Progenitor cell of endocrine pancreas (in vitro differentiated cells): ENCODE measurements at regions not wholly inside any gene's neighbourhood (a gene's known extent, or its start where the extent isn't known, plus 50 kb on each side); places are given as distances from the start of the nearest gene placed in this dataset.

Experiments used
- DNase-seq: peaks from one replicate; pipeline ENCODE4 v3.0.0; 2021; ENCODE audit warnings: low spot score; ENCODE audit not compliant: unreplicated experiment
- H3K27ac Mint-ChIP-seq: 2 replicates; pipeline ENCODE4 v1.8.0; 2021; ENCODE audit warnings: mild to moderate bottlenecking, moderate library complexity, mixed read lengths
- H3K27me3 Mint-ChIP-seq: 2 replicates; pipeline ENCODE4 v1.8.0; 2021; ENCODE audit warnings: mixed read lengths
- H3K36me3 Mint-ChIP-seq: 2 replicates; pipeline ENCODE4 v1.8.0; 2022; ENCODE audit warnings: mixed read lengths; ENCODE audit not compliant: insufficient read depth
- H3K4me1 Mint-ChIP-seq: 2 replicates; pipeline ENCODE4 v1.8.0; 2021; ENCODE audit warnings: low read depth, mixed read lengths
- H3K4me3 Mint-ChIP-seq: 2 replicates; pipeline ENCODE4 v1.8.0; 2021; ENCODE audit warnings: low read depth, mild to moderate bottlenecking, moderate library complexity, mixed read lengths
- H3K9me3 Mint-ChIP-seq: 2 replicates; pipeline ENCODE4 v1.8.0; 2021; ENCODE audit warnings: low read depth, mixed read lengths
- TF ChIP-seq, protein P1 (sequence below): fragments of 200-600 bp; sonication (generic); IDR thresholded peaks from one replicate; pipeline ENCODE4 v1.5.0; 2021; ENCODE audit warnings: antibody characterized with exemption, mild to moderate bottlenecking; ENCODE audit not compliant: unreplicated experiment

DNA sequence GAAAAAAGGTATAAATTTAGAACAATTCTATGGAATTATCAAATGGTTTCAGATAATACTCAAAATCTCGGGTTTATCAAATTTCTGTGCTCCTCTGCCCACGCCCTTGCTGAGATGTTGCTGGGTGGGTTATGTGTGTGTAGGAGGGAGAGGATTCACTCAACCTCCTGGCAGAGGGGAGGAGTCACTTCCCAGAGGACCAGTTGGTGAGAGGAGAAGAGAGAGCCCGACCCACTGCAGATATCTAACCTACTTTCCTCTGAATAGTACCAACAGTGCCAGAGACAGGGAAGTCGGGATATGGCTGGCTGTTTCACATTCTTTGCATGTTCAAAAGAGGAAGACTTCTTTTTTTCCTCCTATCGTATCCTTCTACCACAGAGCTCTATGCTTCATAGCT is 187.1 kb upstream of the MAN1A1 start:
- Mint-ChIP-seq H3K27me3 (peaks cover 11% of the 10 kb centered on the region), H3K4me1 (peaks cover under 1% of the 10 kb centered on the region), H3K4me3 (no peak overlapping the region), H3K36me3 (no peaks in the 10 kb centered on the region), H3K9me3 (no peaks in the 10 kb centered on the region), H3K27ac (no peak overlapping the region)
- TF ChIP-seq, protein P1, sequence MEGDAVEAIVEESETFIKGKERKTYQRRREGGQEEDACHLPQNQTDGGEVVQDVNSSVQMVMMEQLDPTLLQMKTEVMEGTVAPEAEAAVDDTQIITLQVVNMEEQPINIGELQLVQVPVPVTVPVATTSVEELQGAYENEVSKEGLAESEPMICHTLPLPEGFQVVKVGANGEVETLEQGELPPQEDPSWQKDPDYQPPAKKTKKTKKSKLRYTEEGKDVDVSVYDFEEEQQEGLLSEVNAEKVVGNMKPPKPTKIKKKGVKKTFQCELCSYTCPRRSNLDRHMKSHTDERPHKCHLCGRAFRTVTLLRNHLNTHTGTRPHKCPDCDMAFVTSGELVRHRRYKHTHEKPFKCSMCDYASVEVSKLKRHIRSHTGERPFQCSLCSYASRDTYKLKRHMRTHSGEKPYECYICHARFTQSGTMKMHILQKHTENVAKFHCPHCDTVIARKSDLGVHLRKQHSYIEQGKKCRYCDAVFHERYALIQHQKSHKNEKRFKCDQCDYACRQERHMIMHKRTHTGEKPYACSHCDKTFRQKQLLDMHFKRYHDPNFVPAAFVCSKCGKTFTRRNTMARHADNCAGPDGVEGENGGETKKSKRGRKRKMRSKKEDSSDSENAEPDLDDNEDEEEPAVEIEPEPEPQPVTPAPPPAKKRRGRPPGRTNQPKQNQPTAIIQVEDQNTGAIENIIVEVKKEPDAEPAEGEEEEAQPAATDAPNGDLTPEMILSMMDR, result no peak
- DNase-seq, result no peak

DNA sequence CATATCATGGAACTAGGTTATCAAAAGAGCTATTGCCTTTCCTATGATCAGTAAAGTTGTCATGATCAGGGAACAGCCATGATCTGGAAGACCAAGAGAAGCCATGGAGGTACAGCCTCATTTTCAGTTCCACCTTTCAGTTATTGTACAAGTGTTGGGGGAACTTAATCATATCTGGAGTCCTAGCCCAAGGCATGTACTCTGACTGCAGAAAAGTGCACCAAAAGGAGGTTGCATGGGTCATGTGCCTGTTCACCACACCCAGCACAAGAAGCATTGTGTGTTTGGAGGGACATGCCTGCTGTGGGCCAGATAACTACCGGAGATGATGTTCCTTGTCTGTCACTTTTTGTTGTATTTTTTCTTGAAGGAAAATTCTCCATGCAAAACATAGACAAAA is 185.8 kb upstream of the MAN1A1 start:
- Mint-ChIP-seq H3K9me3 (no peaks in the 10 kb centered on the region), H3K27me3 (peaks cover 3% of the 10 kb centered on the region), H3K36me3 (no peaks in the 10 kb centered on the region), H3K27ac (no peak overlapping the region), H3K4me1 (no peaks in the 10 kb centered on the region), H3K4me3 (no peak overlapping the region)
- TF ChIP-seq, protein P1, result no peak
- DNase-seq, result no peak

DNA sequence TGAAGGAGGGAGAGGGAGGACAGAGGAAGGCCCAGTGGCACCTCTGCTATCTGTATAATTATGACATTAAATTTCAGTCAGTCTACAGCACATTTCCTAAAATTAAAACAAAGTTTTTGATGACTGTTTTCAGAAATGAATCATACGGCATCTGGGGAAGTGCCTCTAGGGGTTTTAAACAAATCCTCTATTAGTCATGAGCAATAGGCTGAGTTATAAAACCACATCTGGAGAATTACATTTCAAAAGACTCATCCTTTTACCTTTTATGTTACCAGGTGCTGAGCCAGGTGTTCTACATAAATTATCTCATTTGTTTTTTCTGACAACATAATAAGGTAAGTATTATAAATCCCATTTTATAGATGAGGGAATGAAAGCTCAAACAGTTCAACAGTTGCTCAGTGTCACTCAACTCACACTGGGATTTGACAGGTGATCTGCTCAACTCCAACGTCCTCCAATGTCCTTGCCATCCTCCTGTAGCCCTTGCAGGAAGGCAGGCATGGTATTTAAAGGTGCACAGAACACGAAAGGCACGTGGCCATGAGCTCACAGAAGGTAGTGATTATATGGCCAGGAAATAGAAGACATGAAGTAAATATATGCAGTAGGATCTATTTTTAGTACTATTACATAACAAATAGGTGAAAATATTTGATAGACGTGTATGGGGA is 184.2 kb upstream of the MAN1A1 start:
- no peak for DNase-seq
- Mint-ChIP-seq H3K4me1 (peaks cover under 1% of the 10 kb centered on the region), H3K27me3 (peaks cover 3% of the 10 kb centered on the region), H3K36me3 (no peaks in the 10 kb centered on the region), H3K9me3 (peaks cover 3% of the 10 kb centered on the region), H3K27ac (no peak overlapping the region), H3K4me3 (no peak overlapping the region)
- TF ChIP-seq, protein P1, result no peak

DNA sequence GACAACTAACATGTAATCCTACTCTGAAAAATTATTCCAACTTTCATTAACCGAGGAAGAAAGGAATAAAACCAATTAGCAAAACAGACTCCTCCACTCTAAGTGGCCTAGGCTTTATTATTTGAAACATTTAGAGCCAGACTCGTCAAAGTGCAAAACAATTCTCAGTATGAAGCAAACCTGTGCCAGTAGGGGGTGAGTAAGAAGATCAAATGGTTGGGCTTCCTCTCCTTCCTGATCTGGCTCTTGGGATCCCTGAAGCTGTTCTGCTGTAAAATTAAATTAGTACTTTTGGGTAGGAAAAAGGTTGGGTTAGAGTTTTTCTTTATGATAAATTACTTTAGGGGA is 177.6 kb upstream of the MAN1A1 start:
- H3K27me3 Mint-ChIP-seq, result peaks cover 3% of the 10 kb centered on the region
- DNase-seq, result no peak
- TF ChIP-seq, protein P1, result no peak
- H3K4me3 Mint-ChIP-seq, result no peak overlapping the region
- peaks cover 7% of the 10 kb centered on the region for H3K9me3 Mint-ChIP-seq
- peaks cover 1% of the 10 kb centered on the region for H3K36me3 Mint-ChIP-seq
- H3K4me1 Mint-ChIP-seq, result peaks cover 15% of the 10 kb centered on the region
- no peak overlapping the region for H3K27ac Mint-ChIP-seq

DNA sequence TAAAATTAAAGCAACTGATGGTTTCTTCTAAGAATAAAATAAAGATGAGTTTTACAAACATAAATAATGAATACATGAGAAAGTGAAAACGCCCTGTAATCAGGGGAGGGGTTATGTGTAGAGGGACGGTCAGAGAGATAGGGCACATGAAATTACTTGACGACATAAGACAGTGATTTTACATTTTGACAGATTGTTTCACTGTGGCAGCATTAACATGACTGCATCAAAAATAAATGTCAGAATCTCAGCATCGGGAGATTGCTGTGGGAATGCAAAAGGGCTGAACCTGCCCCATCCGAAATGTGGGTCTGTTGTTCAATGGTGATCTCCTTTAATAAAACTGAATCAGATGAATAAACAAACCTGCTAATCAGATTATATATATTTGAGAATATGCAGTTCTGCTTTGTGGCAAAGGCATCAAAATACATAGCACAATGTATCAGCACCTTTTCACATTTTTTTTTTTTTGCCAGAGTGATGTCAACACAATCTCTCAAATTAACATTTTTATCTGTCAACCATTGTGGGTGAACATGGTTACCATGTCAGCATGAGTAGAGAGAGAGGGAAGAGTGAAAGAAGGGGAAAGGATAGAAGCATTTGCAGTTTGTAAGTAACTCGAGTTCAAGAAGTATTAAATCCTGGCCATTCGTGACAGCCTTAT is 177.1 kb upstream of the MAN1A1 start:
- Mint-ChIP-seq H3K4me3 (no peak overlapping the region), H3K36me3 (peaks cover 1% of the 10 kb centered on the region), H3K27ac (no peak overlapping the region), H3K27me3 (peaks cover 3% of the 10 kb centered on the region), H3K9me3 (peaks cover 7% of the 10 kb centered on the region), H3K4me1 (peaks cover 17% of the 10 kb centered on the region)
- DNase-seq, result no peak
- TF ChIP-seq, protein P1, result no peak
